ENCODE measurements at regions not wholly inside any gene's neighbourhood (a gene's known extent, or its start where the extent isn't known, plus 50 kb on each side); places are given as distances from the start of the nearest gene placed in this dataset.
A peak's percentile ranks its signal among the peaks of the same experiment; 100 is the strongest.
"Not testable (repeated sequence)": the region's sequence is repeated elsewhere in the genome, so short reads cannot be mapped to it uniquely, and the experiment has no call there.

DNA sequence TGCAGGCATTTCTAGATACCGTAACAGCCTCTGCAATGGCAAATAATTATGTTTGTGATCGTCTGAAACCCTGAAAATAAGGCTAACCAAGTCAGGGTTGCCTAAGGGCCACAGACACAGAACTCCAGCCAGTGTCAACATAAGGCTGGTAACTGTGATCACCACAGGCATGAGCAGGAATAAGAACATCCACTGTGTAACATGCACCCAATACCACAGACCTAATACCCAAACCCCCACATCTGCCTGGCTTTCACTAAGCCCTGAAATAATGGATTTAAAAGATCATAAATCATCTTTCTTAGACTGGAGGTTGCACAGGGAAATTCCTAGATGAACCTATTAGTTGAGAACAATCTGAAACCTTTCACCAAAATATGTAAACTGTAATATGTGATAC lies 394.5 kb downstream of the NFIB start:
- no peak overlapping the region for H3K4me3 ChIP-seq (ENCODE audit: low read depth, low read length)
- no peak for DNase-seq (ENCODE audit: low read depth)
- TF ChIP-seq, protein P1, sequence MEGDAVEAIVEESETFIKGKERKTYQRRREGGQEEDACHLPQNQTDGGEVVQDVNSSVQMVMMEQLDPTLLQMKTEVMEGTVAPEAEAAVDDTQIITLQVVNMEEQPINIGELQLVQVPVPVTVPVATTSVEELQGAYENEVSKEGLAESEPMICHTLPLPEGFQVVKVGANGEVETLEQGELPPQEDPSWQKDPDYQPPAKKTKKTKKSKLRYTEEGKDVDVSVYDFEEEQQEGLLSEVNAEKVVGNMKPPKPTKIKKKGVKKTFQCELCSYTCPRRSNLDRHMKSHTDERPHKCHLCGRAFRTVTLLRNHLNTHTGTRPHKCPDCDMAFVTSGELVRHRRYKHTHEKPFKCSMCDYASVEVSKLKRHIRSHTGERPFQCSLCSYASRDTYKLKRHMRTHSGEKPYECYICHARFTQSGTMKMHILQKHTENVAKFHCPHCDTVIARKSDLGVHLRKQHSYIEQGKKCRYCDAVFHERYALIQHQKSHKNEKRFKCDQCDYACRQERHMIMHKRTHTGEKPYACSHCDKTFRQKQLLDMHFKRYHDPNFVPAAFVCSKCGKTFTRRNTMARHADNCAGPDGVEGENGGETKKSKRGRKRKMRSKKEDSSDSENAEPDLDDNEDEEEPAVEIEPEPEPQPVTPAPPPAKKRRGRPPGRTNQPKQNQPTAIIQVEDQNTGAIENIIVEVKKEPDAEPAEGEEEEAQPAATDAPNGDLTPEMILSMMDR (IDR thresholded peaks at IDR 0.05; ENCODE audit: control insufficient read depth, extremely low read depth, insufficient read depth): no peak

DNA sequence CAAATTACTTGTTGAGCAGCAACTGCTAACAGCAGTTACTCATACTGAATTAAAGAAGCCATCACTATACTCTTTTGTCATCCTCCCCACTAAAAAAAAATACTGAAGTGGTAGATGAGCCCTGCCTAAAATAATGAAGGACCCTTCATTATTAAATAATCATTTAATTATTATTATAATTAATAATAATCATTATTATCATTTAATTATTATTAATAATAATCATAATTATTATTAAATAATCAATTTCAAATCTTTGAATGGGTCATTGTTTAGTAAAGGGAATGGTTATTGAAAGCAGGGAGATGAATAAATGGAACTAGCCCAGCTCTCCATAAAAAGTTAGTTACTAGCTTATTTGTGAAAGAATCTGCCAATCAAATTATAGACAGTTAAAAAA lies 396.4 kb downstream of the NFIB start:
- DNase-seq (ENCODE audit: low read depth): no peak
- no peak overlapping the region for H3K4me3 ChIP-seq (ENCODE audit: low read depth, low read length)
- TF ChIP-seq, protein P1 (IDR thresholded peaks at IDR 0.05; ENCODE audit: control insufficient read depth, extremely low read depth, insufficient read depth): no peak

DNA sequence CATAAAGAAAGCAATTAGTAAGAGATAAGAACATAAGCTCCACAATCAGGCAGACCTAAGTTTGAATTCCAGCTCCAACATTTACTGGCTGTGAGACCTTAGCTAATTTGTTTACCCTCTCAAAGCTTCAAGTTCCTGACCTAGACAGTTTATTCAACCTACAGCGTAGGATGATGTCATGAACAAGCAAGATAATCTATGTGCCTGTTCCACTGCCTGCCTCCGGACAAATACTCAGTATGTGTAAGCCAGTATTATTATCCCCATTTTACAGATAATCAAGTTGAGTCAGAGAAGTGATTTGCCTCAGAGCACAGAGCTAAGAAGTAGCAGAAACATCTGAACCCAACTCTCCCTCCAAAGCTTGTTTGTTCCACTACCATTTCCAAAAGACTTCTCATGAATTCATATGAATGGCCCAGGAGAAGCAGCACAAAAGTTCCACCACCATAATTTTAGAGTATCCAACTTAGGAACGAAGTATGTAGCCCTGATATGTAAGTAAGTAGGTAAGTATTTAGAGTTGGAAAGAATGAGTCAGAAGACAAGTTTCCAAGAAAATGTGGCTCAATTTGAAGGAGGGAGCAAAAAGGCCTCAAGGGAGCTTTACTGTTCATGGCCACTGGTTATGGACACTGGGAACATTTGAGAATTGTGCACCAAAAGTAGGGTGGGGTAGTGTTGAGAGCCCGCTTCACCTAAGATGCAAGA lies 398.2 kb downstream of the NFIB start:
- TF ChIP-seq, protein P1 (IDR thresholded peaks at IDR 0.05; ENCODE audit: control insufficient read depth, extremely low read depth, insufficient read depth): no peak
- peak; percentile 26 for DNase-seq (ENCODE audit: low read depth)
- no peak overlapping the region for H3K4me3 ChIP-seq (ENCODE audit: low read depth, low read length)

DNA sequence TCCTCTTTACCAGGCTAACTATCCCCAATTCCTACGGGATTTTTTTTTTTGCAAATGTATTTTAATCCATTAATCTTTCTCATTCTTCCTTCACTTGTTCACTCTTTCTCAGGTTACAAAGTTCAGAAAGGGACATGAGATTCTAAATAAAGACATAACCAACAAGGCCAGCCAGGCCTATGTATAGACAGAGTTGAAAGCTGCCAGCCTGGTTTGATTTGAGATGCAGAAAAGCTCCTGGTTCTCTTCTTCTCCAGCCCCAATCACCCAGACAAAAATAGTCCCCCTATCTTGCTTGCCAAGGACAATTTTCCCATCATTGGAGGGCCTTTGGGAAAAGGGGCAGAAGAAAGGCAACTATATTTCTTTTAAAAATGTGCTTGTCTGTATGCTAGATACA lies 398.8 kb downstream of the NFIB start:
- TF ChIP-seq, protein P1 (IDR thresholded peaks at IDR 0.05; ENCODE audit: control insufficient read depth, extremely low read depth, insufficient read depth): no peak
- no peak for DNase-seq (ENCODE audit: low read depth)
- H3K4me3 ChIP-seq (ENCODE audit: low read depth, low read length): no peak overlapping the region

DNA sequence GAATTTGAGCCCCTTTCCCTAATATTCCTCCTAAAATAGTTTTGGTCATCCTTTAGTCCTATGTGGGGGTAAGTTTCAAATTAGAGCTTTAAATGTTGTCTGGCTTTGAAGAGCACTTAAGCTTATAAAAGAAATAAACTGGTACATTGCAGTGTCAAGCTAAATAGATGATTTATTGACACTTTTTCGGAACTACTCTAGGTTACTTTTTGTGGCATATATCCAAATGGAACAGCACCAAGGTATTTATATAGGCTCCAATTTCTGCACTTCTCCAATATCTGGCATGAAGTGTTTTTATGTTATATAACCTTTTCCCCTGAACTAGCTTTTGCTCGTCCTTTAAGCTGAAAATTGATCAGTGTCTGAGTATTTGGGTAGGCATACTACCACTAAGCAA lies 402.5 kb downstream of the NFIB start:
- no peak for DNase-seq (ENCODE audit: low read depth)
- no peak overlapping the region for H3K4me3 ChIP-seq (ENCODE audit: low read depth, low read length)
- TF ChIP-seq, protein P1 (IDR thresholded peaks at IDR 0.05; ENCODE audit: control insufficient read depth, extremely low read depth, insufficient read depth): no peak

DNA sequence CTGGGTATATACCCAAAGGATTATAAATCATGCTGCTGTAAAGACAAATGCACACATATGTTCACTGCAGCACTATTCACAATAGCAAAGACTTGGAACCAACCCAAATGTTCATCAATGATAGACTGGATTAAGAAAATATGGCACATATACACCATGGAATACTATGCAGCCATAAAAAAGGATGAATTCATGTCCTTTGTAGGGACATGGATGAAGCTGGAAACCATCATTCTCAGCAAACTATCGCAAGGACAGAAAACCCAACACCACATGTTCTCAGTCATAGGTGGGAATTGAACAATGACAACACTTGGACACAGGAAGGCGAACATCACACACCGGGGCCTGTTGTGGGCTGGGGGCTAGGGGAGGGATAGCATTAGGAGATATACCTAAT lies 406.1 kb downstream of the NFIB start:
- not testable (repeated sequence) for H3K4me3 ChIP-seq (ENCODE audit: low read depth, low read length); DNase-seq (ENCODE audit: low read depth)

DNA sequence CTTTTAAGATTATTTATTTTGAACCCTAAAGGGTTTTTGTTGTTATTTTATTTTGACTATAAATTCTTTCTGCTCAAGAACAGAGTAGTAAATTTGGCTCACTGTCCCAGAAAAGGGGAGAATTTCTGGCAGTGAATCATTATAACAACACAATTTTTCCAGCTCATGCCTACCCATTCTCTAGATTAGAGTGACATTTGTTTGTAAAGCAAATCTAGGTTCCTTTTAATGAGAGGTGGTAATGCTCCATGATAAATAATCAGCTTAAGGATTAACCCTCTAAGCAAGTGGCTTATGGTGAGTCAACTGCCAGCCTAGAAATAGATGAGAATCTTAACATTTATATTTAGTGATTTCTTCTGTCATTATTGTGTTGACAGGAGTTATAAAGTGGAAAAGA lies 409.2 kb downstream of the NFIB start:
- TF ChIP-seq, protein P1 (IDR thresholded peaks at IDR 0.05; ENCODE audit: control insufficient read depth, extremely low read depth, insufficient read depth): no peak
- no peak overlapping the region for H3K4me3 ChIP-seq (ENCODE audit: low read depth, low read length)
- DNase-seq (ENCODE audit: low read depth): no peak
